ENCODE measurements at regions not wholly inside any gene's neighbourhood (a gene's known extent, or its start where the extent isn't known, plus 50 kb on each side); places are given as distances from the start of the nearest gene placed in this dataset.

- TF ChIP-seq CTCF (IDR thresholded peaks at IDR 0.05) (no peak), POLR2A (IDR thresholded peaks at IDR 0.05) (no peak)
These were observed 1832.1 kb downstream of the ARAP2 start for GRCh38 chr4:34412233-34412632.

Data from adrenal gland (tissue), 5 donors.